CD4-positive, alpha-beta T cell treated with Interleukin-15 for 4 hours (primary cell): ENCODE measurements at regions not wholly inside any gene's neighbourhood (a gene's known extent, or its start where the extent isn't known, plus 50 kb on each side); places are given as distances from the start of the nearest gene placed in this dataset.
A peak's percentile ranks its signal among the peaks of the same experiment; 100 is the strongest.
"Not testable (repeated sequence)": the region's sequence is repeated elsewhere in the genome, so short reads cannot be mapped to it uniquely, and the experiment has no call there.

Source experiments
- DNase-seq: peaks from one replicate; pipeline ENCODE4 v3.0.0-alpha.2; 2020; ENCODE audit warnings: low spot score

DNA sequence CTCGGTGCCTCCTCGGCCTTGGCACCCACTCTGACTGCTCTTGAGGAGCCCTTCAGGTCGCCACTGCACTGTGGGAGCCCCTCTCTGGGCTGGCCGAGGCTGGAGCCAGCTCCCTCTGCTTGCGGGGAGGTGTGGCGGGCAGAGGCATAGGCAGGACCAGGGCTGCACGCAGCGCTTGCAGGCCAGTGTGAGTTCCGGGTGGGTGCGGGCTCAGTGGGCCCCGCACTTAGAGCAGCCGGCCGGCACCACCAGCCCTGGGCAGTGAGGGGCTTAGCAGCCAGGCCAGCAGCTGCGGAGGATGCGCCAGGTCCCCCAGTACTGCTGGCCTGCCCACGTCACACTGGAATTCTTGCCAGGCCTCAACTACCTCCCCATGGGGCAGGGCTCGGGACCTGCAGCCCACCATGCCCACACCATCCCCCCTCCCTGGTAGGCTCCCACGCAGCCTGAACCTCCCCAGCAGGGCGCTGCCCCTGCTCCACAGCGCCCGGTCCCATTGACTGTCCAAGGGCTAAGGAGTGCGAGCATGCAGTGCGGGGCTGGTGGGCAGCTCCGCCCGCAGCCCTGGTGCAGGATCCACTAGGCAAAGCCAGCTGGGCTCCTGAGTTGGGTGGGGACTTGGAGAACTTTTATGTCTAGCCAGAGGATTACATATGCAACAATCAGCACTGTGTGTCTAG is 602.9 kb upstream of the ST8SIA4 start:
- no peak for DNase-seq

GRCh38 chr5:101482931-101483330 is 579.8 kb upstream of the ST8SIA4 start:
- no peak for DNase-seq

GRCh38 chr5:101473483-101473882 is 570.4 kb upstream of the ST8SIA4 start:
- no peak for DNase-seq

- DNase-seq, result no peak
These were observed 558.4 kb upstream of the ST8SIA4 start for GRCh38 chr5:101461455-101461854.

GRCh38 chr5:101458587-101458986 is 555.5 kb upstream of the ST8SIA4 start:
- no peak for DNase-seq

- DNase-seq, result no peak
These were observed 552.8 kb upstream of the ST8SIA4 start for GRCh38 chr5:101455851-101456250.

DNA sequence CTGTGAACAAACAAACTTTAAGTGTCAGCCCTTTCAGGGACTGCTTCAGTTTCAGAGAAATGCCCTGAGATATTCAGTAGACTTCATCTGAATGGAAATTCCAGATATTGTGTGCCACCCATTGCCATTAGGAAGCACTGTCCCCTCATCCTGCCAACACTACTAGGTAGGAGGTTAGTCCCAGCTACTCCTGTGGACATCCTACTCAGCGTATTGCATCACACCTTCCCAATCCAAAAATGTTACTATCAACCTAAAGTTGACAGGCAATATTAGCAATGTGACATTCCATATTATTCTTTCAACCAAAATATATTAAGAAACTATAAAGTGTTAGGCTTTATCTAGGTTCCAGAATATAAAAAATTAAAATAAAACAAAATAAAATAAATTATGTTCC is 552.0 kb upstream of the ST8SIA4 start:
- no peak for DNase-seq

GRCh38 chr5:101442281-101442680 is 539.2 kb upstream of the ST8SIA4 start:
- not testable (repeated sequence) for DNase-seq

DNA sequence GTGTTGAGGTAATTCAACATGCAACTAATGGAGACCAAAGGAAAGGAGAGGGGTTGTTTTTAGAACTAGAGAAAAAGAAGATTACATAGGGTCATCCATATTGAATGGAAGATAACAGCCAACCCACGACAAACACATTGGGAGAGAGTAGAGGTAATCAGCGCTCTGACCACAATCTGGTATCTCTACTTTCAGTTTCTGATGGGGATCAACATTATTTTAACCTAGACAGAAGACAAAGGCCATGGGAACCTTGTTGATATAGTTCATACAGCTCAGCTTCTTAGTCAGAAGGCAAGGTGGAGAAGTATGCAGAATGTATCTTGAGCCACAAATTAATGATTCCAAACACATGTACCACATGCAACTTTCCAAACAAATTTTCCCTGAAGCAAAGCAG is 537.1 kb upstream of the ST8SIA4 start:
- no peak for DNase-seq

DNA sequence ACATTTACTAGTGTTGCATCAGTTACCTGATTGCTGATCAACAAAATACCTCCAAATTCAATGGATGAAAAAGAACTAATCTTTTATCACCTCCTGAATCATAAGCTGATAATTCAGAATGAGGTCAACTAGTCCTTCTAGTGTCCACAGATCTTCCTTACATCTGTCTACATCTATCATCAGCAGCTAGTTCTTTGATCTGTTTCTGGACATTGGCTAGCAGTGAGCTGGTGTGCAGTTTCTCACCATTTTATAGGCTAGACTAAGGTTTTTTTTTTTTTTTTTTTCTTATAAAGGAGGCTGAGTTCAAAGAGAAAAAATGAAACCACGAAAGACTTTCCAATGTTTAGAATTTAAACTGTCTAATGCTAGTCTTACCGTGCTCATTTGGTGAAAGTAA is 534.3 kb upstream of the ST8SIA4 start:
- no peak for DNase-seq

GRCh38 chr5:101435768-101436167 is 532.7 kb upstream of the ST8SIA4 start:
- DNase-seq, result no peak

DNA sequence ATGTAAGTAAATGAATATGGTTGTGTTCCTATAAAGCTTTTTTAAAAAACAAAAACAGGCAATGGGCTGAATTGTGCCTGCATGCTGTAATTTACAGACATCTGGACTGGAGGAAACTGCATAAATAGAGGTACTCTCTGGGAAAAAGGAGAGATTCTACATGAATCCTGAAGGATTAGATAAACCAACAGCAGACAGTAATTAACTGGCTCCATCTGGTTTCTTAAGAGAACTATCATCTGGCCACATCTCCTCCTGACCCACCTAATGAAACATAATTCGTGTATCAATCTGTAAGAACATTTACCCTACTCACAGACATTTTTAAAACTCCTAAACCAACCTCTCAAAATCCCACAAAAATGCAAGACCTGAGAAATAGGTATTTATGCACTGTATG is 528.1 kb upstream of the ST8SIA4 start:
- DNase-seq, result no peak

GRCh38 chr5:101430551-101430950 is 527.5 kb upstream of the ST8SIA4 start:
- DNase-seq, result no peak

DNA sequence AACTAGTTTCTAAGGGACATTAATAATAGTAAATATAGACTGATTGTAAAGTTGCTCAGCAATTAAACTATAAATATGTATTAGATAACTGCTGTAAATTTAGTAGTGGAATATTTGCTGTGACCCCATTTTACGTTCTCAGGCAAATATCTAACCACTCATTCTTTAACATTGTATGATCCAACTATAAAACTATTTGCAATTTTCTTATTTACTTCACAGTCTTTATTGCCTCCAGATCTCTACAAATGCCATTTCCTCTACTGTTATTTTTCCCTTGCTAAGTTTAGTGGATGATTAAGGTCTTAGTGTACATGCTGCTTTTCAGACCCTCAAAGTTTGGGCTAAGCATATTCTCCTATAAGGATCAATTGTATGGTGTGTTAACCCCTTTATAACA is 526.2 kb upstream of the ST8SIA4 start:
- DNase-seq, result no peak

DNA sequence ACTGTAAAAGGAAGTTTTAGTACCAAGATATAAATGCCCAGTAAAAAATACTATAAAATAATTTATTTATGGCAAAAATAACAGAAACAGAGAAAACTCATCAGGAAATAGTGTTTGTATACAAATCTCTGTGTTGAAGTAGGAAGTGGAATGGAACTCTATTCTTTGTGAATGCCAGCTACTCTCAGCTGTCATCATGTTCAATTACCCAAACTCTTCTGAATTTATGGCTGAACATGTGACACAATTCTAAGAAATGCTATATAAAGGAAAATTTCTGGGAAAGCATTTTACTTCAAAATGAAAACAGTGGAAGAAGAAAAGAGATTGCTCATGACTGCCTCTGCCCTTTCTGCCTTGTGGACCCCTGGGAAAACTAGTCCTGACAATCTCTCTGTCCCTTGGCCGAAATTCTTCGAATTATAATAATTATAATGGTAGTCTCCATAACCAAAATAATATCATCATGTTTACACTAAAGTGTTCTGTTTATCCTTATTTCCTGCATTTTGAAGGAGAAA is 522.3 kb upstream of the ST8SIA4 start:
- DNase-seq, result no peak

- DNase-seq, result no peak
These were observed 521.6 kb upstream of the ST8SIA4 start for GRCh38 chr5:101424530-101425175.

GRCh38 chr5:101418713-101419118 is 515.6 kb upstream of the ST8SIA4 start:
- no peak for DNase-seq

- no peak for DNase-seq
These were observed 501.4 kb upstream of the ST8SIA4 start for GRCh38 chr5:101404531-101404930.

GRCh38 chr5:101393795-101394450 is 490.8 kb upstream of the ST8SIA4 start:
- DNase-seq, result no peak

DNA sequence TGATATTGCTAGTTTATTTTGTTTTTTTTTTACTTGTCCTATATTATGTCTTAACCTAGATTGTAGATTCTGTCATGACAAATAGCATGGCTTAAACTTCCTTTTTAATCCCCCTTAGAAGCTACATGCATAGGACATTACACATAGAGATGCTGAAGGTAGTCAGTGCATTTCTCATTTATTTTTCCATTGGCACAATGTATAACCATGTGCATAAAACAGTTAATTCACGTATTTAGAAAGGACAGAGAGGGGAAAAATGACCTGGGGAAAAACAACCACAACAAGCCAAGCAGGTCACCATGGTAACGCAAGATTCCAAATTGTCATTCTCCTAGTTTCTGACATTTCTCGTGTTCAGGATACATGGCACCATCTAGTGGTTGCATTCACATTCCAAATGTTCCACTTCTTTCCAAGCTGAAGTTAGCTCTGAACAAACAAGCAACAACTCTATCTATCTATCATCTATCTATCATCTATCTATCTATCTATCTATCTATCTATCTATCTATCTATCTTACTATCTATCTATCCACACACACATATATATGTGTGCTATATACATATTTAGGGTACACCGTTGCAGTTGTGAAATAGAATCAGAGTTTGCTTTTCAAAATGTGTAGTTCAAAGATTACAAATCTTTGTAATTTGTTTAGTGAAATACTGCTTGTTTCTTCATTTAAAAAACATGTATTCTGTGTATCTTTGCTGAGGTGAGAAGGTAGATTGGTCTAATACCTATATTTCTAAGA is 487.2 kb upstream of the ST8SIA4 start:
- DNase-seq, result peak; percentile 9

- DNase-seq, result no peak
These were observed 482.2 kb upstream of the ST8SIA4 start for GRCh38 chr5:101385276-101385675.

DNA sequence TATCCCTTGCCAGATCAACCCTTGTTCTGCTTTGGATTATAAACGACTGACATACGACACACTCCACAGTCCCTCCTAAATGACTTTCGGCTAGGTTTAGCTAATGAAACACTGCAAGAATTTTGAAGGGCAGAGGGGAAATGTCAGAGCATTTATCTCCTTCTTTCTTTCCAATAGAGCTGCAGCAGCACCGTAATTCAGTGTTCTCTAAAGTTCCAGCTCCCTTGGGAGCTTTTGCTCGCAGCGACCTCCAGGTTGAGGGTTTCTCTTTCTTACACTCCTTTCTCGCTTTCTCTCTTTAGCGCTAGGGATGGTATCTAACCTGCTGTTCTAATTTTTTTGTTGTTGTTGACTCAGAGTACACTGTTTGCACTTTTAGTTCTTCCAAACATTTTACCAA is 467.1 kb upstream of the ST8SIA4 start:
- no peak for DNase-seq

- no peak for DNase-seq
These were observed 461.4 kb upstream of the ST8SIA4 start for GRCh38 chr5:101364469-101364868.
